ENCODE measurements at regions not wholly inside any gene's neighbourhood (a gene's known extent, or its start where the extent isn't known, plus 50 kb on each side); places are given as distances from the start of the nearest gene placed in this dataset.

DNA sequence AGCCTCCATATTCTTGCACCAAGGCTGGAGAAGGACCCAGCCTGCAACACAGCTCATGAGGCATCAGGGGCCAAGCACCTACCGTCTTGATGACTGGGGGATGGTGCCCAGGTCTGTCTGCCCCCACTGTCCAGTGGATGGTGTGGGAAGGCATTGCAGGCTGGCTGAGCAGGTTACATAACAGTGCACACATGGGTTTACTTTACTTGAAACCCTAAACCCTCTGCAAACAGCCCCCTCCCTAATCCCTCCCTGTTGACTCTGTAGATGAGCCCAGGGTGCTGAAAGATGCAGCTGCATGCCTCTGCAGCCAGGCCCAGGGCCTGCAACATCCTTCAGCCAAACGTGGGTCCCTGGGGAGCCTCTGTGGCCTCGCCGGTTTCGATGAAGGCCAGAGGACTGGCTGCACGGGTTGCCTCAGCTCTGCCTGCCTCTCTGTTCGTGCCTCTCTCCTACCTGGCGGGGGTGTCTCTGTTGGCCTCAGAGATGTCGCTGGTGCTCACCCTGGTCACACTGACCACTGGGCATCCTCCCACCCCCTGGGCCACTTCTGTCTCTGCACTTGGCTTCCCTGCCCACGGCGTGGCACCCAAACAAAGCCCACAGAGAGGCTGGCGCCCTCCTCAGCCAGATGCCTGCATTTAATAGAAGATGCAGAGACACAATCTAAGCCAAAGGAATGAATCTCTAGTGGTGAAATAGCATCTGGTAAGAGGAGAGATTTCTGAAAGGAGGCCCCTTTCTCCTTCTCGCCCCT is 95.1 kb downstream of the METRNL start:
- TF ChIP-seq CTCF (conservative IDR thresholded peaks at IDR 0.05; ENCODE audit: low read depth, low read length) (peak; percentile 32; the same call in 1 of the 2 replicates), EZH2 (IDR thresholded peaks at IDR 0.05; ENCODE audit: low read length, unreplicated experiment) (no peak), EZH2phosphoT487 (IDR thresholded peaks at IDR 0.05; ENCODE audit: borderline replicate concordance, low read length) (no peak)

Data from PC-3 (cell line).